Renal pelvis (tissue), 1 donor: ENCODE measurements at regions not wholly inside any gene's neighbourhood (a gene's known extent, or its start where the extent isn't known, plus 50 kb on each side); places are given as distances from the start of the nearest gene placed in this dataset.

Experiments
- DNase-seq: peaks from one replicate; pipeline ENCODE4 v3.0.0-alpha.2; 2013

DNA sequence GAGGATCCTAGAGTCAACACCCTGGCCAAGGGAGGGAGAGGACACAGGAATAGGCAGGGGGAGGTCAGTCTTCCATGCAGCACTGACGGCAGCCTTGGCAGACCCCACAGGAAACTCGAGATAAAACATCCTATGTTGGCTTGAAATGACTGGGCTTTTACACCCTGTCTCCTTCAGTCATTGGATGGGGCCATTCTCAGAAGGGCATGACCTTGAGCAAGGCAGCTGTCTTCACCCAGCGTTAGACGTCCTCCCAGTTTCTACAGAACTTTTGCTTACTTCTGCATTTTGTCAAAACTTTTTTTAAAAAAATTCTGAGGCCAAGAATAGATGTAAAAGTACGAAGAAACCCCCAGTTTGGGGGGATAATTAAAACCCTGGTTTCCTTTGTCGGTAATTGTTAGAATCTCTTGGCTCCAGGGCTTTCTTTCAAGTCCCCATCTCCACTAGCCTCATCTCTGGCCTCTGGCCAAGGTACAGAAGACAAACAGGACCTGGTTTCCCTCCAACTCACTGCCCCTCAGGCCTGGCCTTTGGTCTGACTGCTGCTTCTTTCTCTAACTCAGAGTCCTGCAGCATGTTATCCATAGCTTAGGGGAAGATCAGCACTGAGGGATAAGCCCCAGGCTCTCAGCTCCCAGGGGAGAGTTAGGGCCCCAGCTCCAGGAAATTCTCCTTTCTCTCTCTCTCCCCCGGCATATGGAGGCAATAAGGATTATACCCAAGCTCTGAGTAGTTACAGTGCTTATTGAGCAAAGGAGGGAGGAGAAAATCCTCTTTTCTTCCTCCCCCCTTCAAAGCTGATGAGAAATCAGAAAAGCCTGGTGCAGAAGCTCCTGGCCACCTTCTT is 51.6 kb upstream of the KCND3 start:
- no peak for DNase-seq

DNA sequence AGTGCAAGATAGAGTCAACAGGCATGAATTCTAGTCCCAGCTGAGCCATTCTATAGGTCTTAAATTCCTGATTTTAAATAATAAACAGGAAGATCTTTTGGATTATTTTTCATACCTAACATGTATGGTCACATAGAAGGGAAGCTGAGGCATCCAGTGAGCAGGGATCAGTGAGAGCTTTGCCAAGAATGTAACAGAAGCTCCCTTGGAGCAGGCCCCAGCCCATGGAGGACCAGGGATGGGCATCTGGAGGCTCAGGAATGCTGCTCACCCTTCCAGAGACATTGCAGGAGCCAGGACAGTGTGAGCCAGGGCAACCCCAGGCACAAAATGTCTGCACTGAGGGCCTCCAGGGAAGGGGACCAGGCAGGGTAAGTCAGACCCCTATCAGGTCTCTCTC is 54.4 kb upstream of the KCND3 start:
- no peak for DNase-seq

- no peak for DNase-seq
These were observed 55.3 kb upstream of the KCND3 start for GRCh38 chr1:112044745-112045144.

DNA sequence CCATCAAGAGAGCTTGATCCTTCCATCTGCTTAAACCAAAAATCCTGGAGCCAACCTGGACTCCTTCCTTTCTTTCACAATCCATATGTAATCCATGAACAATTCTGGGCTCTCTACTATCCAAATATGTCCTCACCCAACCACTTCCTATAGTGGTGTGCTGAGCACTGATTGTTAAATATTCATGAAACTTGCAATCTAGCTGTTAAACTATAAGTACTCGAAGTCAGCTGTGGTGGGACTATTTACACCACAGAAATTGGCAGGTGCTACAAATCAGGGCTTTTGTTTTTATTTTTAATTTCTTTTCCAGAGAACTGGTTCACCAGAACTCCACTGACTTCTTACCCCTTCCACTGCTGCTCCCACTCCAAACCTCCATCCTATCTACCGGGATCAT is 57.2 kb upstream of the KCND3 start:
- DNase-seq = no peak

- no peak for DNase-seq
These were observed 59.0 kb upstream of the KCND3 start for GRCh38 chr1:112048421-112048820.

- no peak for DNase-seq
These were observed 65.0 kb upstream of the KCND3 start for GRCh38 chr1:112054510-112054909.

DNA sequence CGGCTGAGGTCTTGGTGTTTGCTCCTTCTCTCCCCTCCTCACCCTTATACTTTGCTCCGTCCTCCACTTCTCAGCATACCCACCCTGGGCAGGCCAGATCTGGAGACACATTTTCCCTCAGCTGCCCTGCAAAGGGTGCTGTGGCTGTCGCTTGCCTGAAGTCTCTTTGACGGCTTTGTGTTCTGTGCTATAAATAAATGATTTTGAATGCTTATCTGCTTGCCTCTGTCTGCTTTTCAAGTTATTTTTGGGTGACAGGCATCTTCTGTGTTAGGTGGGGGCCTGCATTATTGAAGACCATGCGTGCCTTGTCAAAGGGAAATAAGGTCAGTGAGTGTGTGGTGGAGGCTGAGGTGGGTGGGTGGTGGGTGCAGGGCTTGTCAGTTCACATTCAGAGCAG is 66.9 kb upstream of the KCND3 start:
- no peak for DNase-seq

DNA sequence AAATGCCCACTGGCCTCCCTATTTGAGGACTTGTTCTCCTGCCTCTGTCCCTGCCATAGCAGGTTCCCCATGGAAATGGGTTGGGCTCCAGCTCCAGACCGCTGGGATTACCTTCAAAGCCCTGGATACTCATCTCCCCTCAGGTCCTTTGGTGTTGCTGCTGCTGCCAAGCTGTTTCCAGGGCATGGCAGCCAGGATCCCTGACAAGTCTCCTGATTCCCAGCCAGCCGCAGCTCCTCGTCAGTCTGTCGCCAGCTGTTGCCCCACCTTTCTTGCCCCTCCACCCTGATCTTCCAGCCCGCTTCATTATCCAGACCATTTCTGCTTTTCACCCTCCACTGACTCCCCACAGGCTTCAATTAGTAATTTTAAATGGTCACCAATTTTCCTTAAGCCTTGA is 68.3 kb upstream of the KCND3 start:
- no peak for DNase-seq

- DNase-seq = no peak
These were observed 69.5 kb upstream of the KCND3 start for GRCh38 chr1:112058815-112059450.

DNA sequence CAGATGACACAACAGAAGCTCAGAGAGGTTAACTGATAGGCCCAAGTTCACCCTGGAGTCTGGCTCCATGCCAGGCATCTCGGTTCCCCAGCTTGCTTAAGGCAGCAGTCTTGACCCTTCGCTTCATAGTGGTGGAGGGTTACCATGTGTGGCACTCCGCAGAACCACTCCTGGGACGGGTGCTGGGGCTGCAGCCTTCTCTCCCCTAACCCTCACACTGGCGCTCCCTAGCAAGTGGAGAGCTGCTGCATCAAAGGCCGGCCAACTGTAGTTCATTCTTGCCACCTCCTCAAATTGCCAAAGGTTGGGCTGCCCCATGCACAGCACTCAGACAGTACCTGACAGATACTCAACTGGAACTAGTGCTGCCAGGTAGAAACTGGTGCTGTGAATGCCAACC is 70.2 kb upstream of the KCND3 start:
- DNase-seq = no peak

DNA sequence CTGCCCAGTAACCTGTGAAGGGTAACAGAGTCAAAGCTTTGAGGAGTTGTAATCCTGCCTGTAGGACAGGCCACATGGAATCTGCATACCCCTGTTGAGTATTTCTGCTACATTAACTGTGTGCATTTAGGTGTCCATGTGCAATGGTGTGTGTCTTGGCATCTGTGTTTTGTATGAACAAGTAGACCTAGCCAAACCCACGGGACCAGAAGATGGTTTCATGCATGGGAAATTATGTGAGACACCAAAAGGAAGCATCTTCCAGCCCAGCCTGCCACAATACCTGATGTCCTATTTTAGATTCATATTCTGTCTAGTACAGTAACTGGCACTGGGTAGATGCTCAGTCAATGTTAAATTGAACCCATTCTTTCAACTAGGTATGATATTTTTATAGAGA is 70.8 kb upstream of the KCND3 start:
- no peak for DNase-seq

GRCh38 chr1:112061056-112061455 is 71.6 kb upstream of the KCND3 start:
- DNase-seq = no peak

DNA sequence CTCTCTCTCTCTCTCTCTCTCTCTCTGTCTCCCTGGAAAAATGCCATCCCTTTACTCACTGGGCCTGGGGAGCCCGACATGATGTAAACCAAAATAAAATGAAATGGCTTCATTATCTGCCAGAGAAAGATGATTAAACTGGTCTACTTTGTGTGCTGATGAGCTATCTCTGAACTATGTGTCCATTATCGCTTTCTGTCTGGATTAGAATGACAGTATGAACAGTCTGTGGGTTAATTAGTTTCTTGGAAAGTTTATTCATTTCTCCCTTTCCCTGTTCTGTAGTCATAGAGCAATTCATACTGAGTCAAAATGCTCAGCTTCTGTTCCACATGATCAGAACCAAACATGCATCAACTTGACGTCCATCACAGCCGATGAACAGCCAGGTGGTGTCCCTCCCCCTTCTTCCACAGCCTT is 72.4 kb upstream of the KCND3 start:
- no peak for DNase-seq

DNA sequence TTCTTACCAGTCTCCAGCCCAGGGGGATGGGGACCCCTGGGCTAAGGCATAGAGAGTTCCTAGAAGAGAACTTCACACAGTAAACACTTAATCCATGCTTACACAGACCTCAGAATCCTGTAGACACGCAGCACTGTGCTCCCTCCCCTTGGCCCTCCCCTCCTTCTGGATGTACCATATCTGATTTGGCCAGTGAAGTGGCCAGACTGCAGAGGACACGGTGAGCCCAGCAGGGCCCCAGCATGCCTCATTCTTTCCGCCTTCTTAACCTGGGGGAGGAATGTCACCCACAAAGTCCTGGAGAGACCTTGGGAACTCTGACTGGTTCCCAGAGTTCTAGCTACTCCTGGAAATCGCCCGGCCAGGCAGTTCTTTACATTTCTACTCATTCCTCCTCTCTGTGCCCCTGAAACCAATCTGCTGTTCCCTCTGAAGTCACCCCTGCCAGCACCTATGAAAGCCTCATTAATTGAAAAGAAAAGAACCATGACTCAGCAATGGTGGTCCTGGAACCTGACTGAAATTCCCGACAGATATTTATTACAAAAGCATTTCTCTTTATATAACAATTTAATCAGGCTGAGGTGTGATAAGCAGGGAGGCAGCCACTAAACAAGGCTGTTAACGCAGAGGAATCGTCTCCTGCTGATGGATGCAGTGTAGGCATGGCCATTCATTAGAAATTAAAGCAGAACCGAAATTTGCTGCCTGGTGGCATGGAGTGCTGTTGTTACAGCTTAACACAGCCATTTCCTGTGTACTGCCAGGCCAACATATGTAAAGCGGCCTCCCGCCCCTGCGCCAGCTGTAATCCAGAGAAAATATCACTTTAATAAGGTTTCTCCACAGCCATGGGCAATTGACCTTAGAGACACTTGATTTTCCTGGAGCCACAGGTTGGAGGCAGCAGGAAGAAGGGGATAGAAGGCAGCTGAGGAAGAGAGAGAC is 74.6 kb upstream of the KCND3 start:
- no peak for DNase-seq

- no peak for DNase-seq
These were observed 78.5 kb upstream of the KCND3 start for GRCh38 chr1:112067989-112068388.

GRCh38 chr1:112070677-112071076 is 81.2 kb upstream of the KCND3 start:
- no peak for DNase-seq

DNA sequence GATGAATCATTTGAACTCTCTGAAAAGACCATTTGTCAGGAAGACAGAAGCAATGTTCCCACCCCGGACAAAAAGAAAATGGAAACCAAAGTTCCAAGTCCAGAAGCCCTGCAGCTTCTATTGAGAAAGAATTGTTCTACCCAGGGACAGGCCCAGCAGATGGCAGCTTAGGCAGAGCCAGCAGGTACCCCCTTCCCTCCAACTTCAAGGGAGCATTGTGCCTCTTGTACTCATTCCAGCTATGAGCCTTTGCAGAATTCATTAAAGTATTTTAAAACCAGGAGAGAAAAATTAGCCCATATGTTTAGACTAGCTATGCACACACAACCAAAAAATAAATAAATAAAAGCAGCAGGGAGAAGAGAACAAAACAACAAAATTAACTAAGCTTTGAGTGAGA is 85.2 kb upstream of the KCND3 start:
- DNase-seq = no peak

DNA sequence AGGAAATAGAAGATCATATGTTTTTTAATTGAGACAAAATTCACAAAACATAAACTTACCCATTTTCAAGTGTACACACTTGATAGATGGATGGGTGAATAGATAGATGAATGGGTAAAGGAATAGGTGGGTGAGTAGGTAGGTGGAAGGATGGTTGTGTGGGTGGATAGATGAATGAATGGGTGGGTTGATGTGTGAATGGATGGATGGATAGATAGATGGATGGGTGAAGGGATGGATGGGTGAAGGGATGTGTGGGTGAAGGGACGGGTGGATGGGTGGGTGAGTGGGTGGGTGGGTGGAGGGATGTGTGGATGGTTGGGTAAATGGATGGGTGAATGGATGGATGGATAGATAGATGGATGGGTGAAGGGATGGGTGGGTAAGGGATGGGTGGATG is 86.1 kb upstream of the KCND3 start:
- no peak for DNase-seq

DNA sequence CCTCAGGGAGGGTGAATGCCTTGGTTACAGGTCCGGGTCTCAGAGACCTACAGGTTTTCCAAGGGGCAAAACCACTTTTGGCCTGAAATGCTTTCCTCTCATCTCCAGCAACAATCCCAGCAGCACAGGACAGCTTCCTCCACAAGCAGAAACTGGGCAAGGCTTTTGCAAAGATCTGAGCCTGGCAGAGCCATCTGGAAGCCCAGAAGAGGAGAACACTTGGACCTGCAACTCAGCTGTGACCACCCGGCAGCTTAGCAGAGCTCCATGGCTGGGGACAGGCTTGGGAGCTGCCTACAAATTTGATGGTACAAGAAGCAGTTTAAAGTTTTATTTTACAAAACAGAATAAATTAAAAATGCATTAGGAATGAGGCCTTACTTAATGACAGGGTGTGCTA is 90.0 kb upstream of the KCND3 start:
- DNase-seq = no peak

DNA sequence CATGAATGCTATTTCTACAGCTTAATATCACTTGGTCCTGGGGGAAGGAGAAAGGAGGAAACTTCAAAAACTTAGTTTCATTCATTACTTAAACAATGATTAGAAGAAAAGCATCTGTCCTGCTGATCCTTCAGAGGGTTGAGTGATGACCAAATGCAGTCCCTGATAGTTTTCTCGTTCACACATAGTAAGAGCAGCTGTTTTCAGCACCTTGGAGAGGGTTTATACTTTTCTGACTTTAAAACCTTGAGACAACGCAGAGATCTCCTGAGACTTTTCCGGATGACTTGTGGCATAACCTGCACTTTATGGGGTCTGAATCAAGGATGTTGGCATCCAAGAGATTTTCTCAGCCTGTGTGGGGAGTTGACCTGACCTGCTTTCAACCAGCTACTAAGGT is 94.0 kb upstream of the KCND3 start:
- DNase-seq = peak; percentile 29

DNA sequence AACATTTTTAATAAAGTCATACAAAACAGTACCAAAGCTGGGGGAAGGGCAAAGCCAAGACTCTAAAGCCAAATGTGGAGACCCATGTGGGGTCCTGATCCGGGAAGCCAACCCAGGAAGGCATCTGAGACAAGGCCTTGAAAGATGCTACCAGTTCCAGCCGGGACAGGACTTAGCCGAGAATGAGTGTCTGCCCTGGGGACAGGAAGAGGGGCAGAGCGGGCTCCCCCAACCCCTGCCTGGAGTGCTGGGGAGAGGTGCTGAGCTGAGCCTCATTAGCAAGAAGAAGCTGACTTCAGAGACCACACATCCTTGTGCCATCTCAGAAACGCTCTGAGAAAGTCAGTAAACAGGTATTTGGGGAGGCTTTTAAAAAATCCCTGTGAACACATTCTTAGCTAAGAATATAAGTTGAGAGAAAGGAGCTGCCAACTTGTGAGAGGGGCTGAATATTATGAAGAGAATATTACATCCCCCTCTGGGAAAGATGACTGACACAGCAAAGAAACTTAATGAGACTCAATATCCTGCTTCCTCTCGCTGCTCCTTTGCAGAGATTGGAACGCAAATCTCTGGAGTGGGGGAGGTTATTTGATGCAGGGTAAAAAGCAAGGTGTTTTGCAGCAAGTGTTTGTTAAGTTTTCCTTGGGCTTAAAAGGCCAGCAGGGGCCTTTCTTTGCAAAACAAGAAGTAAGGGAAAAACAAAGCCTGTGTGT is 103.3 kb upstream of the KCND3 start:
- no peak for DNase-seq

GRCh38 chr1:112093372-112093694 is 103.9 kb upstream of the KCND3 start:
- DNase-seq = no peak
